ENCODE measurements at regions not wholly inside any gene's neighbourhood (a gene's known extent, or its start where the extent isn't known, plus 50 kb on each side); places are given as distances from the start of the nearest gene placed in this dataset.

DNA sequence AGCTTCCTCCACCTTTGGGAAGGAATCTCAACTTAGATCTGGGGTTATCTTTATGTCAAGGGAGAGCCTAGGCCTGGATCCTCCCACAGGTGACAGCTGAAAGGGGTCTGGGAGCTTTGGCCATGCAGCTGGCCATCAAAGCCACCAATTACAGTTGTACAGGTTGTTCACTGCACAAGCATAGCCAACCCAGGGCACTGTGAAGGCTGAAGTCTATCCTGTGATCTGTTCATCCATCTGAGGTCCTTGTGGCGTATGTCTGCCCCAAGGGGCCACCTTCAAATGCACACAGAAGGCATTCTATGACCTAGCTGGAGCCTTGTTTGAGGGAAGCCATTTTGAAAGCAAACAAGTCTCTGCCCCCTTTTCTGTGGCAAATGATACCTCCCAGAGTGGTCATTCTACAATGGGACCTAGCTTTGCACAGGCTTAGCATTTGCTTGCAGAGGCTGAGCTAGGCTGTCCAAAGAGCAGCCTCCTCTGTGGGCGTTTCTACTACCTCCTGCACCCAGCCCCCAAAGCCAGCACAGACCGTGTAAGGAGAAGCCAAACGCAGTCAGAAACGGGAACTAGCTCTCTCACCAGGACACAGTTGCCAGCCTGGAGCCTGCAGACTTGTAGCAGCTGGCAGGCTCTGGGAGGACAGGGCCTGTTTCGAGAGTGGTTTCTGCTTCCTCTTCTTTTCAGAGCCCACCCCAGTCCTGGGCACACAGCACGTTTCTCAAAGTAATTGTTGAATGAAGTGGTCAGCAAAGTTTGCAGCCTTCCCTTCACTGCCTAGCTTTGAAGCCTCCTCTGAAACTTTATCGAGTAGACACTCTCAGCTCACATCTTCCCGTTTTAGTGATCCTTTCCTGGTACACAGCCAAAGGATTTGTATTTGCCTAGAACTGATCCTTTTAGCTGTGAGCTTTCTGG is 157.3 kb upstream of the SMAD3 start:
- no peak for DNase-seq (ENCODE audit: low read depth, low spot score)
- intact Hi-C loops (cut with micrococcal nuclease), result no loop called here

More for the DNA sequence above, 157.3 kb upstream of the SMAD3 start:
- no peaks in the 10 kb centered on the region for H3K36me3 ChIP-seq (ENCODE audit: control insufficient read depth in 1 of 2, insufficient read depth in 2 of 2, low read length in 2 of 2)
- CTCF ChIA-PET, result no interaction called here
- H2AFZ ChIP-seq (ENCODE audit: low read depth, low read length, poor library complexity, severe bottlenecking), result no peak overlapping the region
- no peaks in the 10 kb centered on the region; a peak in 1 of 4 replicates for H3K4me1 ChIP-seq (ENCODE audit: control insufficient read depth in 1 of 2, insufficient read depth in 2 of 2, low read length in 2 of 2)
- no peak for ATAC-seq
- no peak overlapping the region for H3K4me2 ChIP-seq (ENCODE audit: low read length)
- POLR2A ChIA-PET, result no interaction called here
- TF ChIP-seq, protein P1, sequence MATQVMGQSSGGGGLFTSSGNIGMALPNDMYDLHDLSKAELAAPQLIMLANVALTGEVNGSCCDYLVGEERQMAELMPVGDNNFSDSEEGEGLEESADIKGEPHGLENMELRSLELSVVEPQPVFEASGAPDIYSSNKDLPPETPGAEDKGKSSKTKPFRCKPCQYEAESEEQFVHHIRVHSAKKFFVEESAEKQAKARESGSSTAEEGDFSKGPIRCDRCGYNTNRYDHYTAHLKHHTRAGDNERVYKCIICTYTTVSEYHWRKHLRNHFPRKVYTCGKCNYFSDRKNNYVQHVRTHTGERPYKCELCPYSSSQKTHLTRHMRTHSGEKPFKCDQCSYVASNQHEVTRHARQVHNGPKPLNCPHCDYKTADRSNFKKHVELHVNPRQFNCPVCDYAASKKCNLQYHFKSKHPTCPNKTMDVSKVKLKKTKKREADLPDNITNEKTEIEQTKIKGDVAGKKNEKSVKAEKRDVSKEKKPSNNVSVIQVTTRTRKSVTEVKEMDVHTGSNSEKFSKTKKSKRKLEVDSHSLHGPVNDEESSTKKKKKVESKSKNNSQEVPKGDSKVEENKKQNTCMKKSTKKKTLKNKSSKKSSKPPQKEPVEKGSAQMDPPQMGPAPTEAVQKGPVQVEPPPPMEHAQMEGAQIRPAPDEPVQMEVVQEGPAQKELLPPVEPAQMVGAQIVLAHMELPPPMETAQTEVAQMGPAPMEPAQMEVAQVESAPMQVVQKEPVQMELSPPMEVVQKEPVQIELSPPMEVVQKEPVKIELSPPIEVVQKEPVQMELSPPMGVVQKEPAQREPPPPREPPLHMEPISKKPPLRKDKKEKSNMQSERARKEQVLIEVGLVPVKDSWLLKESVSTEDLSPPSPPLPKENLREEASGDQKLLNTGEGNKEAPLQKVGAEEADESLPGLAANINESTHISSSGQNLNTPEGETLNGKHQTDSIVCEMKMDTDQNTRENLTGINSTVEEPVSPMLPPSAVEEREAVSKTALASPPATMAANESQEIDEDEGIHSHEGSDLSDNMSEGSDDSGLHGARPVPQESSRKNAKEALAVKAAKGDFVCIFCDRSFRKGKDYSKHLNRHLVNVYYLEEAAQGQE (IDR thresholded peaks at IDR 0.05; ENCODE audit: low read depth), result no peak
- TF ChIP-seq, protein P2, sequence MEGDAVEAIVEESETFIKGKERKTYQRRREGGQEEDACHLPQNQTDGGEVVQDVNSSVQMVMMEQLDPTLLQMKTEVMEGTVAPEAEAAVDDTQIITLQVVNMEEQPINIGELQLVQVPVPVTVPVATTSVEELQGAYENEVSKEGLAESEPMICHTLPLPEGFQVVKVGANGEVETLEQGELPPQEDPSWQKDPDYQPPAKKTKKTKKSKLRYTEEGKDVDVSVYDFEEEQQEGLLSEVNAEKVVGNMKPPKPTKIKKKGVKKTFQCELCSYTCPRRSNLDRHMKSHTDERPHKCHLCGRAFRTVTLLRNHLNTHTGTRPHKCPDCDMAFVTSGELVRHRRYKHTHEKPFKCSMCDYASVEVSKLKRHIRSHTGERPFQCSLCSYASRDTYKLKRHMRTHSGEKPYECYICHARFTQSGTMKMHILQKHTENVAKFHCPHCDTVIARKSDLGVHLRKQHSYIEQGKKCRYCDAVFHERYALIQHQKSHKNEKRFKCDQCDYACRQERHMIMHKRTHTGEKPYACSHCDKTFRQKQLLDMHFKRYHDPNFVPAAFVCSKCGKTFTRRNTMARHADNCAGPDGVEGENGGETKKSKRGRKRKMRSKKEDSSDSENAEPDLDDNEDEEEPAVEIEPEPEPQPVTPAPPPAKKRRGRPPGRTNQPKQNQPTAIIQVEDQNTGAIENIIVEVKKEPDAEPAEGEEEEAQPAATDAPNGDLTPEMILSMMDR (IDR thresholded peaks at IDR 0.05 in 2 of 3, conservative IDR thresholded peaks at IDR 0.05 in 1 of 3; ENCODE audit: borderline replicate concordance in 1 of 3, insufficient read depth in 1 of 3, low read depth in 2 of 3, low read length in 2 of 3), result no peak
- TF ChIP-seq EZH2 (IDR thresholded peaks at IDR 0.05), result no peak
- TF ChIP-seq TCF7L2 (IDR thresholded peaks at IDR 0.05; ENCODE audit: borderline replicate concordance, extremely low read depth, insufficient read depth, insufficient read length), result no peak
- H3K27me3 ChIP-seq (ENCODE audit: insufficient read depth, low read length), result no peaks in the 10 kb centered on the region
- H3K79me2 ChIP-seq (ENCODE audit: insufficient read depth, low read length), result no peaks in the 10 kb centered on the region
- H3K9me2 ChIP-seq (ENCODE audit: insufficient read depth), result no peaks in the 10 kb centered on the region
- RAD21 ChIA-PET (ENCODE audit: low non-redundant PET in 1 of 2, low total read pairs in 2 of 2, uncharacterized antibody in 2 of 2, unreplicated experiment in 2 of 2), result no interaction called here
- H4K20me1 ChIP-seq (ENCODE audit: insufficient read depth), result no peaks in the 10 kb centered on the region
- H3K9ac ChIP-seq (ENCODE audit: low read length), result no peak overlapping the region
- H3K4me3 ChIP-seq (replicated peaks in 1 of 2; ENCODE audit: low read depth in 1 of 2, low read length in 2 of 2), result no peak overlapping the region
- H3K27ac ChIP-seq (ENCODE audit: low read depth, low read length), result no peak overlapping the region
- H3K9me3 ChIP-seq (ENCODE audit: control insufficient read depth in 1 of 2, insufficient read depth in 1 of 2, low read depth in 1 of 2, low read length in 2 of 2), result no peaks in the 10 kb centered on the region
- BruUV-seq (replicated peaks), result no TSS peak
